HL-60 (cell line): ENCODE measurements at regions not wholly inside any gene's neighbourhood (a gene's known extent, or its start where the extent isn't known, plus 50 kb on each side); places are given as distances from the start of the nearest gene placed in this dataset.

ENCODE experiments used
- CTCF ChIP-seq: IDR thresholded peaks from one replicate; pipeline ENCODE4 v1.5.1; 2011; ENCODE audit warnings: low read length, control low read depth, inconsistent platforms; ENCODE audit not compliant: insufficient read depth
- GABPA ChIP-seq: IDR thresholded peaks from 2 replicates; pipeline ENCODE4 v1.6.1; 2012; ENCODE audit warnings: low read depth
- POLR2AphosphoS5 ChIP-seq: IDR thresholded peaks from 2 replicates; pipeline ENCODE4 v1.6.1; 2012; ENCODE audit warnings: low read depth

GRCh38 chr6:163671355-163671754 lies 256.8 kb downstream of the QKI start:
- TF ChIP-seq CTCF: no peak
- TF ChIP-seq GABPA: no peak
- TF ChIP-seq POLR2AphosphoS5: no peak
